ENCODE measurements at regions not wholly inside any gene's neighbourhood (a gene's known extent, or its start where the extent isn't known, plus 50 kb on each side); places are given as distances from the start of the nearest gene placed in this dataset.

DNA sequence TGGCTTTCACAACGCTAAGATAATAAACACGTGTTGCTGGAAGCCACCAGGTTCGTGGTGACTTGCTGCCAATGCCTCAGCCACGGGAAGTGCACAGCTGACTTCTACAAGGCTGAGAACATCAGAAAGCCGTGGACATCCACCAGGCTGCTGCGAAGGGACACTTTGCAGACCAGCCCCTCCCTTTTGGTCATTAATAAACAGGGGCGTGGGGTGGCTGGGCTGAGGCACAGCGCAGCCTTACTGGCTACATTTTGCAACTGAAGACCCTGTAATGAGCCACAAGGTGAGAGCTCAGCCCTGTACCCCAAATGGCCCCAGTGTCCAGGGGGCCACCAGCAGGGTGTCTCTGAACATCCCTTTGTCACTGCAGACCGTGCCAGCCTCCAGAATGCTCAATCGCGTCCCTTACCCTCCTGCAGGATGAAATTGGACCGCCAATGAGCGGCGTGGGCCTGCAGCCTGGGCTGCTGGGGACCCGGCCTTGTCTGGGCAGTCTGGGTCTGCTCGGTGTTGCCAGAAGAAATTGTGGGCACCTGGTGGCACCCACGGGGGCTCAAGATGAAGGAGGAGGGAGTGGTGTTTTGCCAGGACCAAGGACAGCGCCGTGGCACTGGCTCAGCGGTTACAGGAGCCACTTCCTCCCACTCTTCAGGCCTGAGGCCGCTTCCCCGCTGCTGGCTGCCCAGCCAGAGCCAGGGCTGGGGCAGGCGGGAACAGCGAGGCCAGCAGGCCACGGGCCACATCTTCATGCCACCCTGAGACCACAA lies 181.9 kb downstream of the CTTN start:
- no peak overlapping the region for H3K4me3 ChIP-seq (ENCODE audit: low read depth, low read length)
- no peak for DNase-seq (ENCODE audit: low read depth)

DNA sequence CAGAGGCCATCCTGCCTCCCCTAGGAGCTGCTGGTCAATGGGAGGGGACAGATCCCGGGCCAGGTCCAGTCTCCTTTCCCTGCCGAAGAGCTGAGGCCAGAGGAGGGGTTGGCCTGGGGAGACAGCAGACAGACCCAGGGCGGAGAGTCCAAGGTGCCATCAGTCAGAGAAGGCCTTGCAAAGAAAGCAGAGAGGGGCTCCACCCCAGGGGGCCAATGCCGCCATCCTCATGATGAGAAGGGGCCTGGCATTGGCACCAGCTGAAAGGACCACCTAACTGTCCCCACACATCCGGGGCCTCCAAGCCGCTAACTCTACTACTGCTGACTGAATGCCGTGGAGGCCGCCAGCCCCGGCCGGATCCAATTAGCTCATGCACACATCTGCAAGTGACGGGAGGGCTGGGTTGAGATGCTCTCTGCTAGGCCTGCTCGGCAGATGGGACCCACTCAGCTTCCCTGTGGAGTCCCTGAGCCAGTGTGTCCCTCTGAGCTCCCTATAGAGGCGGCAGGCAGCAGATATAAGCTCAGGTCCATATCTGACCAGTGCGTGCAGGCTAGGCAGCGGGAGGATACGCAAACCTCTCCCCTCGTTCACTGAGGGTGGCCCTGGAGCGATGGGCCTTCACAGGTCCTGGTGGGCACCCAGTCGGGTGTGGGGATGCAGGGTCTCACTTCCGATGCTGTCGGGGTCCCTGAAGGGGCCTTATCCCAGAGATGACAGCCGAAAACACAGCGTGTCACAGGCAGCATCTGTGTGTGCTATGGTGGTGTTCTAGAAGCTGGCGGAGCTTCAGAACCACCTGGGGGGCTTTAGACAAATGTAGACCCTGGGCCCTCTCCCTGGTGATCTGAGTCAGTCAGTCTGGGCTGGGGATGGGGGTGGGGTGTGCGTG lies 183.9 kb downstream of the CTTN start:
- H3K4me3 ChIP-seq (ENCODE audit: low read depth, low read length), result no peak overlapping the region
- no peak for DNase-seq (ENCODE audit: low read depth)

DNA sequence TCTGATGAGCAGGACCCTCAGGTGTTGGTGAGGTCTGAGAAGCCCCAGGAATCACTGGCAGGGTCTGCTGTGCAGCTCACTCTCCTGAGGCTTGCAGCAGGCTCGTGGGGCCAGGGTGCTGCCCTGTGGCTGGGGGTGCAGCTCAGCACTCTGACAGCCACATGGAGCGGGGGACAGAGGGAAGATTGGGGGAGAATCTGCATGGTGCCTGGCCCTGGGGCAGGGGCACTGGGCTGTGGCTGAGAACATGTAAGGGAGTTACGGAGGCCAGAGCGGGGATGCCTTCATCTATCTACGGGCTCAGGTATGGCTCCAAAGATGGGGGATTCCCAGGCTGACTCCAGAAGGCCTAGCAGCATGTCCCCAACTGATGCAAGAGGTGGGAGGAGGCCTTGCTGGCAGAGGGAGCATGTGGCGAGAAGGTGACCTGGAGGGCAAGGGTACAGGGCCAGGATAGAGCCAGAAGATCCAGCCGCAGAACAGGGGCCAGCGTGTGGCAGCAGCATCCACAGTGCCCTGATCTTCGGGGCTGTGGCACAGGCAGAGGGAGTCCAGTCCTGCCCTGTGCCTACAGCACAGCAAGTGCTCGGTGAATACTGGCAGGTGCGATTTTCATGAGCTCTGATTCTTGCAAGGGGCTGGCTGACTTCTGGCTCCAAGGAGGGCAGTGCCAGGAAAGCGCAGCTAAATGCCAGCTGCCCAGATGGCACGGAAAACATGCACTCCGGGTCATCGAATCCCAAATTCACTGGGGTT lies 184.7 kb downstream of the CTTN start:
- no peak for DNase-seq (ENCODE audit: low read depth)

DNA sequence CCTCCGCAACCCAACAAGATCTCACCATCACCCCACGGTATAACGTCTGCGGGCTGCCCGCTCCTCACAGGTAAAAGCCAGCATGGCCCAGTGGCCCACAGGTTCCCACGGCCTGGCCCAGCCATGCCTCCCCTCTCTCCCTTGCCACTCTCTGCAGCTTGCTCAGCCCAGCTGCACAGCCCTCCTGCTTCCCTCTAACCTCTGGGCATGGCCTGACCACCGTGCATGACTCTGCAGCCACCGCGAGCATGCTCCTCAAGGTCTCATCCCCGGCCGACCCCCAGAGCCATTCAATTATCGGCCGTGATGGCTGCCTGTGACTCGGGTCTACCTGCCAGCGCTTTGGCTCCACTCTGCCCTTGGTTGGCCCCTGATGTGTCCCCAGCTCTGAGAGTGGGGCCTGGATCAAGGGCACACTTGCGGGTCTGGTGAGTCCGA lies 185.5 kb downstream of the CTTN start:
- no peak overlapping the region for H3K4me3 ChIP-seq (ENCODE audit: low read depth, low read length)
- no peak for DNase-seq (ENCODE audit: low read depth)

More for the DNA sequence above, 184.7 kb downstream of the CTTN start:
- no peak overlapping the region for H3K4me3 ChIP-seq (ENCODE audit: low read depth, low read length)

DNA sequence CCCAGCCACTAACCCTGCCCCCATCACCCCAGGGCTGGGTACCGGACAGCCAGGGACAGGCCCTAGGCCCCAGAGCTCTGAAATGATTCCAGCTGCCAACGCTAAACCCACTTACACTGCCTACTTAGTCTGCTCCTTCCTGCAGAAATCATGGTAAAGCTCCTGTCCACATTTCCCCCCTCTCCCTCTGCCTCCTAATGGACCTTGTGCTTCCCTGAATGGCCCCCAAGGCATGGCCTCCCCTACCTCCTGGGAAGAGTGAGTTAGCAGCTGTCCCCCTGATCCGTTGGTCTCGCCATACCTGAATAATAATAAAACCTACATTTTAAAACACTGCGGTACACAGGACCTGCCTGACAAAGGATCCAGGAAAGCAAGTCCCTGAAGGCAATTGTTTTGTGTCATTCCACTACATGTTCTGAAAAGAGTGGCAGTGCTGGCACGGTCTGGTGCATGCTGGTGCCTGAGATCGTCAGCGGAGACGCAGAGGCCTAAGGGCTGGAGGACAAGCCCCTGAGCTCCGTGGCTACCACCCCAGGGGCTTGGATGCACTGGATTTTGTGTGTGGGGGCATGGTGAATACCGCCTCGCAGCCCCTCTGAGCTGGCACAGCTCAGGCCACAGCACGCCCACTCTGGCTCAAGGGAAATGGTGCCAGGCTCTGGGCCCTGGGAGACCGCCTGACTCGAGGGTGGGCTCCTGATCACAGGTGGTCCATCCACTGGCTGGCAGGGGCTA lies 186.3 kb downstream of the CTTN start:
- no peak overlapping the region for H3K4me3 ChIP-seq (ENCODE audit: low read depth, low read length)
- no peak for DNase-seq (ENCODE audit: low read depth)

DNA sequence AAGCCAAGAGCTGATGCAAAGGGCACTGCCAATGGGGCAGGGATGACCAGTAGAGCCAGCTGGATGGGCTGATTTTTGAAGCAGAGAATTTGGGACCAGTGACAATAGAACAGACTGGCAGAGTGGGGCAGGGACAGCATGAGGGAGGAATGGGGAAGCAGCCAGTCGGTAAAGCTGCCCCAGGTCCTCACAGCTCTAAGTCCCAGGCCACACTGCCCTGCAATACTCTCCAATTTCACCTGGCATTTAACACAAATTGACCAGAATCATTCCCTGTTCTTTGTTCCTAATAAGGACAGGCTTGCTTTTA lies 186.9 kb downstream of the CTTN start:
- DNase-seq (ENCODE audit: low read depth), result no peak
- no peak overlapping the region for H3K4me3 ChIP-seq (ENCODE audit: low read depth, low read length)

DNA sequence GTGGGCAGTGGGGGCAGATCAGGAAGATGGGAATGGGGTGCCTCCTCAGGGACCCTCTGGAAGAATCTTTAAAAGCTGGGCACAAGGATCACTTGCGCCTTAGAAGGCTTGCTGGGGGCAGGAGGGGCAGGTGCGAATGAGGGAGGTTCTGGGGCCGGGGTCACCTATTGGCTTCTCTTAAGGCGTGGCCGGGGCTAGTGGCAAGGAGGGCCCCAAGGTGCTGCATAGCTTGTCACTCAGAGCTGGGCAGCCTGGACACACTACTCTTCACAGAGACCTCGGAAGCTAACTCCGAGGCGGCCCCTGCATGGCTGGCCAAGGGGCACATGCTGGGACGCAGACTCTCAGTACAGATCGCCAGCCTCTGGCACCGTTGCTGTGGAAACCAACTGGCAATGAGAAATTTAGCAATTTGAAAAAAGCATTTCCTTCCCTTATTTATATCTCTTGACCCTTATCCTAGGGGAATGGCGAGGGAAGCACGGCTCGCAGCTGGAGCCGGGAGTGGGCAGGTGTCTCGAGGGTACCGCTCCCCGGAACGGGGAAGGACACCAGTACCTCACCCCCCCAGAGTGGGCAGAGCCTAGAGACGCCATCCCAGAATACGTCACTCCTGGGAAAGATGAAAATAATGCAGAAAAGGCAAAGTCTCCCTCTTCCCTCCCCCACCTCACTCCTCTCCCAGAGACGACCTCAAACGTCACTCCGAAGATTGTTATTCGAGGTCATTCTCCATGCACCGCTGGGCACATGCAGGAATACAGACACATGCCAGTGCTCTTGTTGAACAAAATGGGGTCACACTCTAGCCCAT lies 188.1 kb downstream of the CTTN start:
- H3K4me3 ChIP-seq (ENCODE audit: low read depth, low read length), result no peak overlapping the region
- no peak for DNase-seq (ENCODE audit: low read depth)

DNA sequence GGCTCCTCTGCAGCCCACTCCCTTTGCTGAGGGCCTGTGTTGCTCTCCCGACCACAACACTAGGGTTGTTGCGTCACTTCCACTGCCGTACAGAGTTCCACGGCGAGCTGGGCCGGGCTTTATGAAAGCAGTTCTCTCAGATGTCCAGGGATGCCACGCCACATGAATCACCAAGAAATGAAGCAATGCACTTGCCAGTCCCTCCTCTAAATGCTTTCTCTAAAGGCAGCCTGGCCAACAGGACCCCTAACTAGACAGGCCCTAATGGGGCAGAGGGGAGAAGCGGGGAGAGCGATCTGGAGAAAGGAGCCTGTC lies 188.7 kb downstream of the CTTN start:
- DNase-seq (ENCODE audit: low read depth), result no peak
- no peak overlapping the region for H3K4me3 ChIP-seq (ENCODE audit: low read depth, low read length)

DNA sequence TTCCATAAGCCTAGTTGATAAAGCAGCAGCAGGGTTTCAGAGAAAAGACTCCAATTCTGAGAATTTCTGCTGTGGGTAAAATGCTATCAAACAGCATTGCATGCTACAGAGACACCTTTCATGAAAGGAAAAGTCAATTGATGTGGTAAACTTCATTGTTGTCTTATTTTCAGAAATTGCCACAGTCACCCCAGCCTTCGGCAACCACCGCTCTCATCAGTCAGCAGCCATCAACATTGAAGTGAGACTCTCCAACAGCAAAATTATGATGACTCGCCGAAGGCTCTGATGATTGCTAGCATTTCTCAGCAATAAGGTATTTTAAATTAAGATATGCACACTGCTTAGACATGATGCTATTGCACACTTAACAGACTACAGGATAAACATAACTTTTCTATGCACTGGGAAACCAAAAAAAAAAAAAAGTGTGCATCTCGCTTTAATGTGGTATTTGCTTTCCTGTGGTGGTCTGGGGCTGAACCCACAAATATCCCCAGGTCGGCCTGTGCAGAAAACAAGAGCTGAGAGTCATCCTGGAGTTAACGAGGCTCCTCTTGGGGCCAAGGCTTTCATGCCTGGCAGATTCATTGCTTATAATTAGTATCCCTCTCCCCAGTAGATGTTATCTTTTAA lies 192.1 kb downstream of the CTTN start:
- no peak for DNase-seq (ENCODE audit: low read depth)
- no peak overlapping the region for H3K4me3 ChIP-seq (ENCODE audit: low read depth, low read length)

DNA sequence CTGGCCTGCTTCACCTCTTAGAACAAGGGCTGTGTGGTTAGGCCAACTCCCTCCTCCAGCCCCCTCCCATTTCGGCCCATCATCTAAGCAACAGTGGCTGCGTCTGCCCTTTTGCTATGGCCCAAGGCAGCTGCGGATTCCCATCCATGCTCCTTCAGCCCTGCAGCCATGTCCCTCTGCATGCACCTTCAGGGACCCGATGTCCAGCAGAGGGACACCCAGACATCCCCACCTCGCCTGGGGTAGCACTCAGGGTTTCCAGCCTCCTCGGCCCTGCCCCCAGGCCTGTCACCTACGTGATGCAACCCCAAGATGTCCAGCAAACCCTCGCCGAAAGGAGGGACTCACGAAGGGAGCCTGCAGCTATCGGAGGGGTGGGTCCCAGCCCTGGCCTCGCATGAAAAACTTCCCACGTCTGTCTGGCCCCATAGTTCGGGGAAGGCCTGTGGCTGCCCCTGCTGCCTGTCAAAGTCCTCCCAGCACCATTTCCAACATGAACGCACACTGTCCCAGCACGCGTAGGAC lies 194.4 kb downstream of the CTTN start:
- no peak for DNase-seq (ENCODE audit: low read depth)
- no peak overlapping the region for H3K4me3 ChIP-seq (ENCODE audit: low read depth, low read length)

DNA sequence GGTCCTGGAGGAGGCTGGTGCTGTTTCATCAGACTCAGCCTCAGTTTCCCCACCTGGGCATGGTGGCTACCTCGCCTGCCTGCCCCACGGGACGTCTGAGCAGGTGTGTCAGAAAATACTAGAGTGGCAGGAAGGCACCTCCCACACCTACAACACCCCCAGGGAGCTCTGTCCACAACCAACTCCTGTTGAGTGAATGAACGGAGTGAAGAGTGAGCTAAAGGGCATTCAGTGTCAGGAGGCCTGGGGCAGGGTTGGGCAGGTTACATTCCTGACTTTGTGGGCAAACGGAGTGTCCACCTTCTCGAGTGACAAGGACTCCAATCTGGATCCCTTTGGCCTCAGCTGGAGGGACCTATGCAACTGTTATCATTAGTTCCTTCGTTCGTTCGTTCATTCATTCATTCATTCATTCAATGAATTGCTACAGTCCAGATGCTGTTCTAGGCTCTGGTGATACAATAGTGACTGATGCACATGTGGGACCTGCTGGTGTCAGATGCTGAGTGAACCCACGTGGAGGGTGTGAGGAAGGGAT lies 195.2 kb downstream of the CTTN start:
- no peak overlapping the region for H3K4me3 ChIP-seq (ENCODE audit: low read depth, low read length)
- no peak for DNase-seq (ENCODE audit: low read depth)

DNA sequence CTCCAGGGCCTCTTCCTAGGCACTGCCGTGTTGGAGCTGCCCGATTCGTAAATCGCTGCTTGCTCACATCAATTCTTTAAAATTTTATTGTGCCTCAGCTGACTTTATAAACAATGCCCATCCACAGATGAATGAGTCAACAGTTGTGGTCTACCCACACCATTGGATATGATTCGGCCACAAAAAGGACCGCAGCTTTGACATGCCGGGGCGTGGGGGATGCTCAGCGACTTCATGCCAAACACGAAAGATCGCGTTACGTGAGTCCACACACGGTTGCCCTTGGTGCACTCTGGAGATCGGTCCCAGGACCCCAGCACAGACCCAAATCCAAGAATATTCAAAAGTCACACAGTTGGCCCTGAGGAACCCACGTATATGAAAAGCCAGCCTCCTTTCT lies 195.7 kb downstream of the CTTN start:
- no peak overlapping the region for H3K4me3 ChIP-seq (ENCODE audit: low read depth, low read length)
- DNase-seq (ENCODE audit: low read depth), result no peak

DNA sequence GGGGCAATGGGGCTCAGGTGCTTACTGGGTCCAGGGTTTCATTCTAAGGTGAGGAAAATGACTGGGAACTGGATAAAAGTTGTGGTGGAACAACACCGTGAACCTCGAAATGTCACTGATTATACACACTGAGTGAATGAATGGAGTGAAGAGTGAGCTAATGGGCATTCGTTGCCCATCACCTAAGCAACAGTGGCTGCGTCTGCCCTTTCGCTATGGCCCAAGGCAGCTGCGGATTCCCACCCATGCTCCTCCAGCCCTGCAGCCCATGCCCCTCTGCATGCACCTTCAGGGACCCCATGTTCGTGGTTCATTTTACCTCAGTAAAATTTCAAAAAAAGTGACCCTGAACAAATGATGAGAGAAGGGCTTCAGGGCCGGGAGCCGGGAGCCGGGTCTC lies 196.3 kb downstream of the CTTN start:
- no peak overlapping the region for H3K4me3 ChIP-seq (ENCODE audit: low read depth, low read length)
- DNase-seq (ENCODE audit: low read depth), result no peak

DNA sequence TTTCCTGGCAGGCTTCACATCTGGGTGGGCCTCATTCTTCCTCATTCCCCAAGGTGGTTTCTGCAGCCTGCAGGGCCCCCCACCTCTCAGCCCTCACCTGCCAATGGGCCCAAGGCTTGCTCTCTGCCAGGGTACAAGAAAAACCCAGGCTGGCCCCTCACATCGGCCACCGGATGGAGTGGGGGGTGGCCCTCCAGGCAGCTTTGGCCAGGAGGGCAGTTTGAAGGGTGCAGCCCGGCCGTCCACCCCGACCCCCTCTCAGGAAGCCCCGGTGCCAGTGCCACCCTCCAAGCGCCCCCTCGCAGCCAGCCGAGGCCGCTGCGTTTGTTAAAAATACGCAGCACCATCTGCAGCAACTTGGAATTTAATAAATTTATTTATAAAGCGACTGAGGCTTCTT lies 196.7 kb downstream of the CTTN start:
- no peak overlapping the region for H3K4me3 ChIP-seq (ENCODE audit: low read depth, low read length)
- DNase-seq (ENCODE audit: low read depth), result no peak

DNA sequence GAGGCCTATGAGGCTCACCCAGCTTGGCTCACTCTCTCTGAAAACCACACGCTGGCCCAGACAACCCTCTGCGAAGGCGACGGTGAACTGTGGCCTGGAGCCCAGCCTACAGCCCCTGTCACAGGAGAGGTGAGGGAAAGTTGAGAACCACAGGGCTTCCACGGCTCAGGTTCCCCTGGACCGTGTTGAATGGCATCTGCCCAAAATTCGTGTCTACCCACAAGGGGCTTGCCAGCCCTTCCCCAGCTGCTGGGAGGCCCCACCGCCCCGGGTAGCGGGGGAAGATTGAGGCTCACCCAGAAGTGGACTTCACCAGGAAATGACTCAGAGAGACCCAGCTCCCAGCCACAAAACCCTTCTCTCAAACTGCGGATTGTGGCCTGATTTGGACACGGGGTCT lies 197.1 kb downstream of the CTTN start:
- no peak overlapping the region for H3K4me3 ChIP-seq (ENCODE audit: low read depth, low read length)
- no peak for DNase-seq (ENCODE audit: low read depth)

DNA sequence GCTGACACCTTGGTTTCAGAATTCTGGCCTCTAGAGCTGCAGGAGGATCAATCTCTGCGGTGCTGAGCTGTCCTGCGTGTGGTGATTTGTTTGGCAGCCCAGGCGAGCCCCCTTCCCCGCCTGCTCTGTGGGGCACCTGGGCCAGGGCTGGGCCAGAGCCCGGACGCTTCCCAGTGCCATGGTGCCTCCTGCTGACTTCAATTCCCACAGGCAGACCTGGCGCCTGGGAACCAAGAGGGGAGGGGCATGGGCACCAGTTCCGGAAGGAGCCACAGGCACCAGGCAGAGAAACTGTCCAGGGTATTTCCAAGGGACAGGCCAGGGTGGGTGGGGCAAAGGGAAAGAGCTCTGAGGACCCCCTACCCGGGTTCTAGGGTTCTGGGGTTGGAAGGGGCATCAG lies 197.8 kb downstream of the CTTN start:
- no peak overlapping the region for H3K4me3 ChIP-seq (ENCODE audit: low read depth, low read length)
- DNase-seq (ENCODE audit: low read depth), result no peak

DNA sequence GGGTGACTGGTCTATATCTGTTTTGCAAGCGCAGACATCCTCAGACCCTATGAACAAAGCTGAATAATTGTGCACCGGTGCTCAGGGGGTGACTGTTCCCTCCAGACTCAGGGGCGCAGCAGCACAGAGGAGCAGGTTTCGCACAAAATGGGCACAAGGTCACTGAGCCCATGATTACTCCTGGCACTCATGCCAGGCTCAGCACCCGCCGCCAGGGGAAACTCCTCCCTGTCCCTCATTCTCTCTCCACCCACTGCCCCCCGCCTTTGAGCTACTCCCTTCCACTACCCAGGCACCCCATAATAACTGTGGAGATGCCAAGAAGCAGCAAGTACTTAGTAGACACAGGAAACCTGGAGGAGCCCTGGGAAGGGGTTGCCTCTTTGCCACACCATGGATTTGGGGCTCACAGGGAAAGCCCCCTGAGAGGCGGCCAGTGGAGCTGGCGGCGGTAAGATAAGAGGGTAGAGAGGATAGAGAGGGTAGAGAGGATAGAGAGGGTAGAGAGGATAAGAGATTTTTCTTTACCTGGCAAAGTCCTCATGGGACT lies 198.8 kb downstream of the CTTN start:
- no peak overlapping the region for H3K4me3 ChIP-seq (ENCODE audit: low read depth, low read length)
- no peak for DNase-seq (ENCODE audit: low read depth)
